Skeletal muscle satellite cell (primary cell): ENCODE measurements at regions not wholly inside any gene's neighbourhood (a gene's known extent, or its start where the extent isn't known, plus 50 kb on each side); places are given as distances from the start of the nearest gene placed in this dataset.
"Not testable (repeated sequence)": the region's sequence is repeated elsewhere in the genome, so short reads cannot be mapped to it uniquely, and the experiment has no call there.

ENCODE experiments used
- H3K27me3 ChIP-seq: 2 replicates; pipeline ENCODE4 v1.7.0; 2013; ENCODE audit warnings: low read length; ENCODE audit not compliant: control insufficient read depth, insufficient read depth
- H3K36me3 ChIP-seq: 2 replicates; pipeline ENCODE4 v1.7.0; 2013; ENCODE audit warnings: mild to moderate bottlenecking, control low read depth, low read length; ENCODE audit not compliant: insufficient read depth
- H3K4me1 ChIP-seq: 2 replicates; pipeline ENCODE4 v1.7.0; 2013; ENCODE audit warnings: low read length; ENCODE audit not compliant: control insufficient read depth, insufficient read depth
- H3K4me2 ChIP-seq: 2 replicates; pipeline ENCODE4 v1.7.0; 2013; ENCODE audit warnings: mild to moderate bottlenecking, low read length
- H3K4me3 ChIP-seq: 2 replicates; pipeline ENCODE4 v1.7.0; 2013; ENCODE audit warnings: low read length
- H3K9ac ChIP-seq: 2 replicates; pipeline ENCODE4 v1.7.0; 2013; ENCODE audit warnings: mild to moderate bottlenecking, low read depth, low read length, moderate library complexity
- H3K9me3 ChIP-seq: replicated peaks from 2 replicates; pipeline ENCODE4 v1.7.0; 2013; ENCODE audit warnings: mild to moderate bottlenecking, control low read depth, low read length

- H3K4me1 ChIP-seq, H3K4me2 ChIP-seq, H3K36me3 ChIP-seq, H3K4me3 ChIP-seq, H3K27me3 ChIP-seq, H3K9ac ChIP-seq, H3K9me3 ChIP-seq: not testable (repeated sequence)
Measured at GRCh38 chr1:100814938-100815337, 79.7 kb downstream of the EXTL2 start.

- no peaks in the 10 kb centered on the region for H3K36me3 ChIP-seq
- no peak overlapping the region for H3K4me2 ChIP-seq
- H3K4me3 ChIP-seq: no peak overlapping the region
- no peaks in the 10 kb centered on the region for H3K4me1 ChIP-seq
- H3K27me3 ChIP-seq: no peaks in the 10 kb centered on the region
- no peak overlapping the region for H3K9ac ChIP-seq
- H3K9me3 ChIP-seq: no peaks in the 10 kb centered on the region
Measured at GRCh38 chr1:100816049-100816448, 78.6 kb downstream of the EXTL2 start.

- H3K9ac ChIP-seq, H3K4me3 ChIP-seq, H3K4me2 ChIP-seq, H3K4me1 ChIP-seq, H3K36me3 ChIP-seq, H3K27me3 ChIP-seq, H3K9me3 ChIP-seq: not testable (repeated sequence)
Measured at GRCh38 chr1:100820195-100820594, 74.4 kb downstream of the EXTL2 start.

GRCh38 chr1:100821919-100822318 is 72.7 kb downstream of the EXTL2 start:
- not testable (repeated sequence) for H3K9ac ChIP-seq, H3K4me3 ChIP-seq, H3K27me3 ChIP-seq, H3K9me3 ChIP-seq, H3K4me2 ChIP-seq, H3K4me1 ChIP-seq, H3K36me3 ChIP-seq
